H1 (cell line): ENCODE measurements at regions not wholly inside any gene's neighbourhood (a gene's known extent, or its start where the extent isn't known, plus 50 kb on each side); places are given as distances from the start of the nearest gene placed in this dataset.

Experiments used
- CTCF ChIA-PET: fragments of 300-600 bp; sonication (Branson Sonifier 250); formaldehyde crosslinking; loops from one replicate; lab custom pipeline; 2021; ENCODE audit not compliant: partially characterized antibody; lab: Charles Lee
- POLR2A ChIA-PET: fragments of 300-600 bp; sonication (Branson Sonifier 250); formaldehyde crosslinking; loops from one replicate; lab custom pipeline; 2021; ENCODE audit warnings: inconsistent platforms; ENCODE audit not compliant: partially characterized antibody; lab: Charles Lee
- DNase-seq, 2 experiments: peaks; one replicate each; pipeline versions ENCODE4 v3.0.0 to v3.0.0-alpha.2; 2010 to 2022; ENCODE audit warnings: low spot score in 2 of 2, low read depth in 1 of 2, mixed read lengths in 1 of 2
- FAIRE-seq: peaks from 2 replicates; lab custom pipeline; 2011; peaks lifted over from hg19 to GRCh38; lab: Jason Lieb, UNC
- H2AFZ ChIP-seq: 2 replicates; pipeline ENCODE4 v1.8.1; 2012; ENCODE audit warnings: low read length, inconsistent platforms
- H2AK5ac ChIP-seq: 2 replicates; pipeline ENCODE4 v1.6.1; 2013; ENCODE audit warnings: low read depth, low read length
- H2BK120ac ChIP-seq: replicated peaks from 2 replicates; pipeline ENCODE3; 2013; ENCODE audit warnings: low read depth, low read length, inconsistent platforms
- H2BK12ac ChIP-seq: 2 replicates; pipeline ENCODE4 v1.6.1; 2013; ENCODE audit warnings: low read depth, low read length
- H2BK15ac ChIP-seq: 2 replicates; pipeline ENCODE4 v1.6.1; 2013; ENCODE audit warnings: low read length
- H2BK20ac ChIP-seq: 2 replicates; pipeline ENCODE4 v1.6.1; 2013; ENCODE audit warnings: low read length
- H2BK5ac ChIP-seq: 2 replicates; pipeline ENCODE4 v1.6.1; 2013; ENCODE audit warnings: low read depth, low read length
- H3K14ac ChIP-seq: 2 replicates; pipeline ENCODE4 v1.6.1; 2013; ENCODE audit warnings: inconsistent platforms; ENCODE audit not compliant: insufficient read length
- H3K18ac ChIP-seq: 2 replicates; pipeline ENCODE4 v1.6.1; 2013; ENCODE audit warnings: low read length; ENCODE audit errors: extremely low read depth
- H3K23ac ChIP-seq: 2 replicates; pipeline ENCODE4 v1.6.1; 2013; ENCODE audit warnings: inconsistent platforms; ENCODE audit not compliant: insufficient read length
- H3K23me2 ChIP-seq: 2 replicates; pipeline ENCODE4 v1.6.1; 2013; ENCODE audit warnings: low read depth, low read length
- H3K27ac ChIP-seq: 2 replicates; pipeline ENCODE4 v1.6.1; 2011; ENCODE audit warnings: low read depth, low read length, inconsistent platforms
- H3K27me3 ChIP-seq, 4 experiments: replicated peaks in 1 of 4; 1 replicate in 1 of 4; 2 replicates in 3 of 4; pipeline versions ENCODE4 v1.6.1 to v1.8.1; 2011 to 2013; ENCODE audit warnings: low read length in 3 of 4, mild to moderate bottlenecking in 3 of 4, inconsistent platforms in 2 of 4, mixed read lengths in 2 of 4, moderate library complexity in 1 of 4; ENCODE audit not compliant: control insufficient read depth in 3 of 4, insufficient read depth in 3 of 4; ENCODE audit errors: extremely low read depth in 1 of 4
- H3K36me3 ChIP-seq, 4 experiments: 2 replicates each; pipeline versions ENCODE4 v1.6.1 to v1.8.1; 2011 to 2013; ENCODE audit warnings: mild to moderate bottlenecking in 4 of 4, low read length in 3 of 4, moderate library complexity in 2 of 4, control low read depth in 1 of 4, inconsistent platforms in 1 of 4; ENCODE audit not compliant: insufficient read depth in 4 of 4, control insufficient read depth in 2 of 4
- H3K4ac ChIP-seq: replicated peaks from 2 replicates; pipeline ENCODE3; 2013; ENCODE audit warnings: low read length, low read depth, mixed read lengths, inconsistent platforms; ENCODE audit not compliant: insufficient read length
- H3K4me1 ChIP-seq, 4 experiments: replicated peaks in 1 of 4; 1 replicate in 1 of 4; 2 replicates in 3 of 4; pipeline versions ENCODE4 v1.6.1 to v1.8.1; 2011 to 2013; ENCODE audit warnings: low read length in 3 of 4, inconsistent platforms in 2 of 4, mixed read lengths in 1 of 4; ENCODE audit not compliant: insufficient read depth in 4 of 4, control insufficient read depth in 3 of 4
- H3K4me2 ChIP-seq, 2 experiments: 2 replicates each; pipeline versions ENCODE4 v1.6.1 to v1.8.1; 2011 to 2013; ENCODE audit warnings: low read depth in 2 of 2, low read length in 2 of 2, control low read depth in 1 of 2, inconsistent platforms in 1 of 2, mild to moderate bottlenecking in 1 of 2; ENCODE audit not compliant: insufficient read depth in 1 of 2
- H3K4me3 ChIP-seq, 4 experiments: fragments of 200-600, 300-600 bp in 1 of 4; sonication (generic), shearing (Covaris generic), sonication (Bioruptor Twin) in 1 of 4; 2 replicates each; pipeline versions ENCODE4 v1.5.1 to v1.8.1; 2011 to 2016; ENCODE audit warnings: low read length in 4 of 4, low read depth in 3 of 4, control low read depth in 2 of 4, inconsistent platforms in 2 of 4, mild to moderate bottlenecking in 2 of 4, mixed read lengths in 1 of 4, moderate library complexity in 1 of 4; ENCODE audit not compliant: insufficient read depth in 2 of 4; ENCODE audit errors: extremely low read depth in 1 of 4
- H3K56ac ChIP-seq: replicated peaks from 2 replicates; pipeline ENCODE3; 2013; ENCODE audit warnings: low read depth, mild to moderate bottlenecking, mixed read lengths, low read length, inconsistent platforms; ENCODE audit not compliant: insufficient read length
- H3K79me1 ChIP-seq: 2 replicates; pipeline ENCODE4 v1.6.1; 2013; ENCODE audit warnings: low read depth, low read length, control low read depth
- H3K79me2 ChIP-seq, 2 experiments: 2 replicates each; pipeline versions ENCODE4 v1.6.1 to v1.8.1; 2012 to 2013; ENCODE audit warnings: low read length in 2 of 2, mild to moderate bottlenecking in 2 of 2, inconsistent platforms in 1 of 2; ENCODE audit not compliant: insufficient read depth in 2 of 2, control insufficient read depth in 1 of 2
- H3K9ac ChIP-seq, 4 experiments: replicated peaks in 1 of 4; 1 replicate in 1 of 4; 2 replicates in 3 of 4; pipeline versions ENCODE4 v1.6.1 to v1.8.1; 2011 to 2013; ENCODE audit warnings: low read depth in 3 of 4, low read length in 3 of 4, control low read depth in 2 of 4, mild to moderate bottlenecking in 2 of 4, moderate library complexity in 2 of 4, inconsistent platforms in 1 of 4; ENCODE audit errors: extremely low read depth in 1 of 4
- H3K9me3 ChIP-seq, 2 experiments: 2 replicates each; pipeline versions ENCODE4 v1.6.1 to v1.8.1; 2012 to 2013; ENCODE audit warnings: mild to moderate bottlenecking in 2 of 2, moderate library complexity in 2 of 2, control low read depth in 1 of 2, inconsistent platforms in 1 of 2, low read depth in 1 of 2, low read length in 1 of 2, mixed read lengths in 1 of 2; ENCODE audit not compliant: insufficient read depth in 2 of 2
- H4K20me1 ChIP-seq, 2 experiments: replicated peaks in 1 of 2; 2 replicates each; pipeline versions ENCODE3 to v1.8.1; 2011 to 2013; ENCODE audit warnings: inconsistent platforms in 2 of 2, low read length in 2 of 2, mild to moderate bottlenecking in 1 of 2; ENCODE audit not compliant: insufficient read depth in 2 of 2, control insufficient read depth in 1 of 2
- H4K5ac ChIP-seq: 2 replicates; pipeline ENCODE4 v1.6.1; 2013; ENCODE audit warnings: low read length, low read depth, mixed read lengths, inconsistent platforms; ENCODE audit not compliant: insufficient read length
- H4K8ac ChIP-seq: 2 replicates; pipeline ENCODE4 v1.8.0; 2013; ENCODE audit warnings: mild to moderate bottlenecking, moderate library complexity, low read length, inconsistent platforms; ENCODE audit not compliant: insufficient read depth; ENCODE audit errors: extremely low read depth
- H4K91ac ChIP-seq: replicated peaks from 2 replicates; pipeline ENCODE3; 2013; ENCODE audit warnings: low read length, mixed read lengths, inconsistent platforms; ENCODE audit not compliant: insufficient read length
- CBX8 ChIP-seq: fragments of 300-800, 300-1000 bp; sonication (generic); IDR thresholded peaks from 2 replicates; pipeline ENCODE4 v1.7.1; 2016; ENCODE audit warnings: low read depth, low read length, borderline replicate concordance
- CHD2 ChIP-seq: IDR thresholded peaks from 2 replicates; pipeline ENCODE4 v1.6.1; 2012; ENCODE audit warnings: low read length, improper control_type of control experiment
- CREB1 ChIP-seq: IDR thresholded peaks from 2 replicates; pipeline ENCODE4 v1.6.1; 2012; ENCODE audit warnings: inconsistent platforms
- CTBP2 ChIP-seq: IDR thresholded peaks from 2 replicates; pipeline ENCODE4 v1.7.0; 2011; ENCODE audit warnings: borderline replicate concordance, mild to moderate bottlenecking, moderate library complexity, mixed read lengths, low read length; ENCODE audit not compliant: insufficient read depth, insufficient read length
- GTF2F1 ChIP-seq: IDR thresholded peaks from 2 replicates; pipeline ENCODE4 v1.6.1; 2012; ENCODE audit warnings: low read depth, low read length, improper control_type of control experiment, borderline replicate concordance
- HDAC2 ChIP-seq, 2 experiments: fragments of 300-600 bp in 1 of 2; sonication (generic) in 1 of 2; IDR thresholded peaks; 2 replicates each; pipeline ENCODE4 v1.6.1; 2011 to 2012; ENCODE audit warnings: low read depth in 2 of 2, low read length in 2 of 2, mild to moderate bottlenecking in 2 of 2, moderate library complexity in 2 of 2, borderline replicate concordance in 1 of 2, inconsistent platforms in 1 of 2
- KDM4A ChIP-seq: IDR thresholded peaks from one replicate; pipeline ENCODE4 v1.7.1; 2012; ENCODE audit warnings: low read depth, mild to moderate bottlenecking, moderate library complexity, low read length, inconsistent platforms; ENCODE audit not compliant: severe bottlenecking
- NRF1 ChIP-seq: IDR thresholded peaks from 2 replicates; pipeline ENCODE4 v1.6.1; 2011; ENCODE audit warnings: mild to moderate bottlenecking, low read depth, low read length, improper control_type of control experiment
- RBBP5 ChIP-seq: IDR thresholded peaks from 2 replicates; pipeline ENCODE4 v1.7.1; 2012; ENCODE audit warnings: low read depth, mild to moderate bottlenecking, inconsistent platforms, low read length, moderate library complexity, borderline replicate concordance
- SIRT6 ChIP-seq: IDR thresholded peaks from one replicate; pipeline ENCODE4 v1.7.1; 2012; ENCODE audit warnings: low read length, inconsistent platforms
- TBP ChIP-seq: IDR thresholded peaks from 2 replicates; pipeline ENCODE4 v1.6.1; 2011; ENCODE audit warnings: low read depth, low read length, improper control_type of control experiment
- ZNF274 ChIP-seq: IDR thresholded peaks from 2 replicates; pipeline ENCODE4 v1.7.0; 2012; ENCODE audit warnings: low read length, borderline replicate concordance; ENCODE audit errors: extremely low read depth
- TF ChIP-seq, protein P1 (sequence below): IDR thresholded peaks from 2 replicates; pipeline ENCODE4 v1.6.1; 2012; ENCODE audit warnings: inconsistent platforms

- no peak overlapping the region for H2BK20ac ChIP-seq
- no peaks in the 10 kb centered on the region for H4K20me1 ChIP-seq
- no peak overlapping the region for H3K27ac ChIP-seq
- no peaks in the 10 kb centered on the region for H3K9me3 ChIP-seq
- H2BK5ac ChIP-seq, result no peak overlapping the region
- H3K4me2 ChIP-seq, result no peak overlapping the region
- no peak for FAIRE-seq
- TF ChIP-seq SIRT6 (no peak), KDM4A (no peak), GTF2F1 (no peak), CREB1 (no peak), CBX8 (no peak), RBBP5 (no peak), ZNF274 (no peak), CHD2 (no peak), CTBP2 (no peak), HDAC2 (IDR thresholded peaks at IDR 0.05; ENCODE audit: borderline replicate concordance in 1 of 2, low read depth in 2 of 2, low read length in 2 of 2) (no peak), TBP (no peak), NRF1 (no peak)
- TF ChIP-seq, protein P1, sequence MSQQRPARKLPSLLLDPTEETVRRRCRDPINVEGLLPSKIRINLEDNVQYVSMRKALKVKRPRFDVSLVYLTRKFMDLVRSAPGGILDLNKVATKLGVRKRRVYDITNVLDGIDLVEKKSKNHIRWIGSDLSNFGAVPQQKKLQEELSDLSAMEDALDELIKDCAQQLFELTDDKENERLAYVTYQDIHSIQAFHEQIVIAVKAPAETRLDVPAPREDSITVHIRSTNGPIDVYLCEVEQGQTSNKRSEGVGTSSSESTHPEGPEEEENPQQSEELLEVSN, result no peak
- POLR2A ChIA-PET, result no interaction called here
- no peaks in the 10 kb centered on the region for H3K23me2 ChIP-seq
- no peak overlapping the region for H3K9ac ChIP-seq
- no peak overlapping the region for H2BK15ac ChIP-seq
- H3K27me3 ChIP-seq, result no peaks in the 10 kb centered on the region
- no peak overlapping the region for H3K4ac ChIP-seq
- no peak overlapping the region for H3K4me3 ChIP-seq
- H3K79me2 ChIP-seq, result no peaks in the 10 kb centered on the region
- no peak overlapping the region for H4K91ac ChIP-seq
- no peak for DNase-seq
- no peak overlapping the region for H2AFZ ChIP-seq
- H2BK120ac ChIP-seq, result no peak overlapping the region
- H4K5ac ChIP-seq, result no peak overlapping the region
- H2AK5ac ChIP-seq, result no peak overlapping the region
- no peak overlapping the region for H2BK12ac ChIP-seq
- no peak overlapping the region for H3K23ac ChIP-seq
- no peak overlapping the region for H3K14ac ChIP-seq
- no peaks in the 10 kb centered on the region for H3K79me1 ChIP-seq
- H3K18ac ChIP-seq, result no peak overlapping the region
- H3K56ac ChIP-seq, result no peak overlapping the region
- peaks cover 0 to 2% (median 0%) of the 10 kb centered on the region in 4 experiments; a peak in 2 of 7 replicates for H3K4me1 ChIP-seq
- no peak overlapping the region for H4K8ac ChIP-seq
- no peaks in the 10 kb centered on the region for H3K36me3 ChIP-seq
- CTCF ChIA-PET, result no interaction called here
These were observed 84.9 kb downstream of the TRIM42 start for GRCh38 chr3:140762746-140763145.
